ENCODE measurements at regions not wholly inside any gene's neighbourhood (a gene's known extent, or its start where the extent isn't known, plus 50 kb on each side); places are given as distances from the start of the nearest gene placed in this dataset.

GRCh38 chr13:22270881-22271280, 600.0 kb downstream of the FGF9 start:
- TF ChIP-seq TCF7L2 (IDR thresholded peaks at IDR 0.05; ENCODE audit: borderline replicate concordance, extremely low read depth, insufficient read depth, insufficient read length) (no peak), SRF (IDR thresholded peaks at IDR 0.05; ENCODE audit: low read depth) (no peak), POLR2A (IDR thresholded peaks at IDR 0.05; ENCODE audit: borderline replicate concordance, extremely low read depth, insufficient read depth, insufficient read length) (no peak), CBX3 (IDR thresholded peaks at IDR 0.05; ENCODE audit: low read depth) (no peak), ELF1 (IDR thresholded peaks at IDR 0.05; ENCODE audit: borderline replicate concordance, low read depth) (no peak), EZH2 (IDR thresholded peaks at IDR 0.05) (no peak), RAD21 (IDR thresholded peaks at IDR 0.05; ENCODE audit: low read depth) (no peak), SP1 (IDR thresholded peaks at IDR 0.05; ENCODE audit: low read depth) (no peak), ZFX (IDR thresholded peaks at IDR 0.05) (no peak), EGR1 (IDR thresholded peaks at IDR 0.05; ENCODE audit: low read depth) (no peak), POLR2AphosphoS5 (IDR thresholded peaks at IDR 0.05; ENCODE audit: low read depth, low read length) (no peak), JUND (IDR thresholded peaks at IDR 0.05) (no peak), SIN3A (IDR thresholded peaks at IDR 0.05; ENCODE audit: low read depth) (no peak)
- no peak overlapping the region for H3K9ac ChIP-seq (ENCODE audit: low read length)
- H3K4me2 ChIP-seq (ENCODE audit: low read length) = no peak overlapping the region
- no peaks in the 10 kb centered on the region for H4K20me1 ChIP-seq (ENCODE audit: insufficient read depth)
- POLR2A ChIA-PET = no interaction called here
- H3K4me1 ChIP-seq (ENCODE audit: control insufficient read depth in 1 of 2, insufficient read depth in 2 of 2, low read length in 2 of 2) = no peaks in the 10 kb centered on the region
- H2AFZ ChIP-seq (ENCODE audit: low read depth, low read length, poor library complexity, severe bottlenecking) = no peak overlapping the region
- H3K4me3 ChIP-seq (replicated peaks in 1 of 2; ENCODE audit: low read depth in 1 of 2, low read length in 2 of 2) = no peak overlapping the region
- no peaks in the 10 kb centered on the region for H3K9me2 ChIP-seq (ENCODE audit: insufficient read depth)
- BruUV-seq (replicated peaks) = no TSS peak
- DNase-seq (ENCODE audit: low read depth, low spot score) (no peak), ATAC-seq (no peak)
- RAD21 ChIA-PET (ENCODE audit: low non-redundant PET in 1 of 2, low total read pairs in 2 of 2, uncharacterized antibody in 2 of 2, unreplicated experiment in 2 of 2) = no interaction called here
- intact Hi-C loops (cut with micrococcal nuclease) = no loop called here
- CTCF ChIA-PET = no interaction called here
- no peak overlapping the region for H3K27ac ChIP-seq (ENCODE audit: low read depth, low read length)
- H3K27me3 ChIP-seq (ENCODE audit: insufficient read depth, low read length) = no peaks in the 10 kb centered on the region
- H3K36me3 ChIP-seq (ENCODE audit: control insufficient read depth in 1 of 2, insufficient read depth in 2 of 2, low read length in 2 of 2) = no peaks in the 10 kb centered on the region
- no peaks in the 10 kb centered on the region for H3K79me2 ChIP-seq (ENCODE audit: insufficient read depth, low read length)
- H3K9me3 ChIP-seq (ENCODE audit: control insufficient read depth in 1 of 2, insufficient read depth in 1 of 2, low read depth in 1 of 2, low read length in 2 of 2) = no peaks in the 10 kb centered on the region

DNA sequence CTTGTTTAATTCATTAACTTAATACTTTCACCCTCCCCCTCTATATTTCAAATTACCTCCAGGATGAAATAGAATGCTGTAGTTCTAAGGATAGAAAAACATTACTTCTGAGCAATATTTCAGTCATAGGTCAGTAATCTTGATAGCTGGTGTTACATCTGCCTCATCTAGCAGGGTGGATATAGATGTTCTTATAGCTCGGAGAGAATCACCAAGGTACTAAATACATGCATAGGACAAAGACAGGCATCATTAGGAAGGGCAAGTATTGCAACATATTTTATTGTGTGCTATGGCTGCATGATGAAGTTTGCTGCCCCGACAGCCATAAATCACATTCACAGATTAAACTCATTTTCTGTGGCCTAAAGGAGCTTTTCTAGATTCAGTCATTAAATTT, 601.0 kb downstream of the FGF9 start:
- Histone ChIP-seq H3K27me3 (ENCODE audit: insufficient read depth, low read length) (no peaks in the 10 kb centered on the region), H2AFZ (ENCODE audit: low read depth, low read length, poor library complexity, severe bottlenecking) (no peak overlapping the region), H3K9me3 (ENCODE audit: control insufficient read depth in 1 of 2, insufficient read depth in 1 of 2, low read depth in 1 of 2, low read length in 2 of 2) (no peaks in the 10 kb centered on the region), H3K4me1 (ENCODE audit: control insufficient read depth in 1 of 2, insufficient read depth in 2 of 2, low read length in 2 of 2) (no peaks in the 10 kb centered on the region), H4K20me1 (ENCODE audit: insufficient read depth) (no peaks in the 10 kb centered on the region), H3K4me3 (replicated peaks in 1 of 2; ENCODE audit: low read depth in 1 of 2, low read length in 2 of 2) (no peak overlapping the region), H3K9me2 (ENCODE audit: insufficient read depth) (no peaks in the 10 kb centered on the region), H3K4me2 (ENCODE audit: low read length) (no peak overlapping the region), H3K27ac (ENCODE audit: low read depth, low read length) (no peak overlapping the region), H3K79me2 (ENCODE audit: insufficient read depth, low read length) (no peaks in the 10 kb centered on the region), H3K9ac (ENCODE audit: low read length) (no peak overlapping the region), H3K36me3 (ENCODE audit: control insufficient read depth in 1 of 2, insufficient read depth in 2 of 2, low read length in 2 of 2) (no peaks in the 10 kb centered on the region)
- no peak for DNase-seq (ENCODE audit: low read depth, low spot score)
- no TSS peak for BruUV-seq (replicated peaks)
- intact Hi-C loops (cut with micrococcal nuclease) = no loop called here
- ChIA-PET POLR2A (no interaction called here), CTCF (no interaction called here), RAD21 (ENCODE audit: low non-redundant PET in 1 of 2, low total read pairs in 2 of 2, uncharacterized antibody in 2 of 2, unreplicated experiment in 2 of 2) (no interaction called here)
- ATAC-seq = no peak
- TF ChIP-seq, protein P1, sequence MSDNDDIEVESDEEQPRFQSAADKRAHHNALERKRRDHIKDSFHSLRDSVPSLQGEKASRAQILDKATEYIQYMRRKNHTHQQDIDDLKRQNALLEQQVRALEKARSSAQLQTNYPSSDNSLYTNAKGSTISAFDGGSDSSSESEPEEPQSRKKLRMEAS (IDR thresholded peaks at IDR 0.05) = no peak
- no peak for TF ChIP-seq TCF7L2 (IDR thresholded peaks at IDR 0.05; ENCODE audit: borderline replicate concordance, extremely low read depth, insufficient read depth, insufficient read length)
- TF ChIP-seq FOSL1 (IDR thresholded peaks at IDR 0.05; ENCODE audit: low read depth) = no peak
- TF ChIP-seq ELF1 (IDR thresholded peaks at IDR 0.05; ENCODE audit: borderline replicate concordance, low read depth) = no peak
- no peak for TF ChIP-seq POLR2A (IDR thresholded peaks at IDR 0.05; ENCODE audit: borderline replicate concordance, extremely low read depth, insufficient read depth, insufficient read length)
- TF ChIP-seq RAD21 (IDR thresholded peaks at IDR 0.05; ENCODE audit: low read depth) = no peak
- no peak for TF ChIP-seq JUND (IDR thresholded peaks at IDR 0.05)
- no peak for TF ChIP-seq CTCF (IDR thresholded peaks at IDR 0.05 in 2 of 3, conservative IDR thresholded peaks at IDR 0.05 in 1 of 3; ENCODE audit: borderline replicate concordance in 1 of 3, insufficient read depth in 1 of 3, low read depth in 2 of 3, low read length in 2 of 3)
- TF ChIP-seq YY1 (IDR thresholded peaks at IDR 0.05; ENCODE audit: extremely low read depth, insufficient replicate concordance, low read depth, low read length) = no peak
- no peak for TF ChIP-seq ZNF274 (IDR thresholded peaks at IDR 0.05; ENCODE audit: low read depth, low read length)
- no peak for TF ChIP-seq EZH2phosphoT487 (IDR thresholded peaks at IDR 0.05; ENCODE audit: borderline replicate concordance)
- TF ChIP-seq ZFX (IDR thresholded peaks at IDR 0.05) = no peak

All from HCT116 (cell line).